ENCODE measurements at regions not wholly inside any gene's neighbourhood (a gene's known extent, or its start where the extent isn't known, plus 50 kb on each side); places are given as distances from the start of the nearest gene placed in this dataset.

GRCh38 chr6:118401325-118401975, 146.6 kb upstream of the PLN start:
- TF ChIP-seq CTCF (IDR thresholded peaks at IDR 0.05) (no peak), EZH2phosphoT487 (IDR thresholded peaks at IDR 0.05; ENCODE audit: borderline replicate concordance, low read depth) (no peak), TCF12 (IDR thresholded peaks at IDR 0.05) (no peak), FOXM1 (IDR thresholded peaks at IDR 0.05; ENCODE audit: low read depth) (no peak), REST (IDR thresholded peaks at IDR 0.05; ENCODE audit: low read depth, low read length) (no peak), ELF1 (IDR thresholded peaks at IDR 0.05) (no peak), EP300 (IDR thresholded peaks at IDR 0.05; ENCODE audit: borderline replicate concordance in 1 of 2, low read depth in 1 of 2, low read length in 1 of 2) (no peak), YY1 (IDR thresholded peaks at IDR 0.05; ENCODE audit: low read depth) (no peak), POLR2AphosphoS5 (IDR thresholded peaks at IDR 0.05; ENCODE audit: low read depth, low read length) (no peak), SMC3 (IDR thresholded peaks at IDR 0.05; ENCODE audit: low read depth, low read length) (no peak), GATA2 (CRISPR knock-in tag; IDR thresholded peaks at IDR 0.05) (no peak), TAF1 (IDR thresholded peaks at IDR 0.05; ENCODE audit: borderline replicate concordance, low read depth, low read length) (no peak), USF1 (IDR thresholded peaks at IDR 0.05; ENCODE audit: borderline replicate concordance, low read depth) (no peak), GABPA (IDR thresholded peaks at IDR 0.05; ENCODE audit: low read depth) (no peak)
